GM21825 (cell line): ENCODE measurements at regions not wholly inside any gene's neighbourhood (a gene's known extent, or its start where the extent isn't known, plus 50 kb on each side); places are given as distances from the start of the nearest gene placed in this dataset.
"Not testable (repeated sequence)": the region's sequence is repeated elsewhere in the genome, so short reads cannot be mapped to it uniquely, and the experiment has no call there.

Source experiments
- ATAC-seq: cut with Tn5 transposase; IDR thresholded peaks from one replicate; pipeline ENCODE4 v1.9.1; 2021; ENCODE audit warnings: mild to moderate bottlenecking, moderate library complexity; ENCODE audit not compliant: unreplicated experiment

DNA sequence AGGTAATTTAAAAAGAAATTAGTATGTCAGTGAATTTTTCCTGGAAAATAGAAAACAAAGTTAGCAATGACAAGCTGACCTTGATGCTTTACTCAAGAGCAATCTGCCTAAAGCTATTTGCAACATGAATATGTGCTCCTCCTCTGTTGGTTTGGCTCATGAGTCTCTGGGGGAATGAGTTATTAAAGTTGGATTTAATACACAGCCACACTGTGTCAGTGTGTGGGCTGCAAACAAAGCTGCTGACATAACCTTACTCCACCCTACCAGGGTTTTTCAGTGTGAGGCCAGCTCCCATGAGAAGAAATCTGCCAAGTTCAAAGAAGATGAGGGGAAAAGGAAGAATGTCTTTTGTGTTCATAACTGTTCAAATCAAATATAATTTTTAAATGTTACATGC lies 280.5 kb downstream of the TLL1 start:
- no peak for ATAC-seq

DNA sequence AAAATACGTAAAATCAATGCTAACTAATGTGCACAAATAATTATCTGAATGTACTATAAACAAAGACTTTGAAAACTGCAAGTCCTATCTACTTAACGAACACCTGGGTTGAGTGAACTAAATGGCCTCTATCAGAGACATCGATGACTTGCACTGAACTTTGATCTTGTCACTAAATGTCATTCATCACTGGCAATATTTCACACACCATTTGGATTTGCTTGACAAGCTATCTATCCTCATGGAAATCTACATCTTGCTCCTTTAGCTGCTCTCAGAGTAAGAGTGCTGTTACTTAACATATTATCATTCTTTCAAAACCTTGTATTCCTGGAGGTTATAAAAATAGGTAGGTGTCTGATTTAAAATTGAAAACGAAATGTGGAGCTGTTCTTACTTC lies 289.3 kb downstream of the TLL1 start:
- ATAC-seq, result no peak

DNA sequence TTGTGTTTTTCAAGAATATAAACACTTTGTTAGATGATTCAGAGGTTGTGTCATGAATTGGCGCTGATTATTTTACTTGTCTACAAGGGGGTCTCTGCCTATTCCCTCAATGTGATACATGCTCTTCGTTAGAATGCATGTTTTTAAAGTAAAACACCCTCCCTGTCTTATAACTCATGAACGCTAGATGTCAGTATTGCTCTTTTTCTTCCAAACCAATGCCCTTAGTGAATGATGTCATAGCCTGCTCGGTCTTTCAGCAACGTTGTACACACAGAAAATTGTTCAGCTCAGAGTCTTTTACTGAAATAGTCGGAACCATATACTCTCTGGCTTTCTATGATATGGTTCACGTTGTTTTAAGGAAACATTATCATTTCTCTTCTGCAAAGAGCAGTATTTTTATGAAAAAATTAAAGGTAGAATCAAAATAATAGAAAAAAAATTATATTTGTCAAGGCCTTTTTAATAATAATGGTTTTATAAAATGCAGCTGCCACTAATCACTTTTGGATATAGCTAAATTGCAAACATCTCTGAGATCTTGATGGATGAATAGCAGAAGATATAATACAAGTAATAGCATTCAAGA lies 292.9 kb downstream of the TLL1 start:
- peak; percentile 99 for ATAC-seq

DNA sequence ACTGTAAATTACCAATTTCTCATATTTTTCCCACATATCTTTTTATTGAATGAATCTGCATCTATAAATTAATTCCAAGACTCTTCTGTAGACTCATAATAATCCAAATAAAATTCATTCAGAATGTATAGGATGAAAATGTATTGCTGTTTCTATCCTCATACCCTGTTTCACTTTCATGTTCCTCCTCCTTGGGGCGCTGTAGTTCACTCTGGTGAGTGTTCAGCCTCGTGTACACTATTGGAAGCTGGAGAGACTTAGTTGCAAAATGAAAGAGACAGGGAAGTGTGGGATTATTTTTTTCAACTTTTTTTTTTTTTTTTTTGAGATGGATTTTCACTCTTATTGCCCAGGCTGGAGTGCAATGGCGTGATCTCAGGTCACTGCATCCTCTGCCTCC lies 296.1 kb downstream of the TLL1 start:
- no peak for ATAC-seq

DNA sequence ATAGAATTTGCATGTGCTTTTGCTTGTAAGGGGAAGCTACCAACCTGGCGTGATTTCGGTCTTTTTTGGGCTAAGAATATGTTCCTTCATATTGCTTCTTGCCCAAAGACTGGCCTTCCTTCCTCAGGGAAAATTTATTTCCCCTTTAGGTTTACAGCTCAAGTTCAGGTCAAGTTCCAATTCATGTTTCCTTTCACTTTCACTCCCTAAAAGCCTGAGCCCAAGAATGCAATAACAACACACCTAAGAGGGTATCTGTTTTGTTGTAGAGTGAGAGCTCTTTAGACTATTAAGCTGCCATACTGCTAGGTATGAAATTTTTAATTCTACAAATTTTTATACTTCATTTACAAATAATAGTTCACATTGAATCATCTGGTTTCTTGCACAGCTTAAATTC lies 299.6 kb downstream of the TLL1 start:
- no peak for ATAC-seq

DNA sequence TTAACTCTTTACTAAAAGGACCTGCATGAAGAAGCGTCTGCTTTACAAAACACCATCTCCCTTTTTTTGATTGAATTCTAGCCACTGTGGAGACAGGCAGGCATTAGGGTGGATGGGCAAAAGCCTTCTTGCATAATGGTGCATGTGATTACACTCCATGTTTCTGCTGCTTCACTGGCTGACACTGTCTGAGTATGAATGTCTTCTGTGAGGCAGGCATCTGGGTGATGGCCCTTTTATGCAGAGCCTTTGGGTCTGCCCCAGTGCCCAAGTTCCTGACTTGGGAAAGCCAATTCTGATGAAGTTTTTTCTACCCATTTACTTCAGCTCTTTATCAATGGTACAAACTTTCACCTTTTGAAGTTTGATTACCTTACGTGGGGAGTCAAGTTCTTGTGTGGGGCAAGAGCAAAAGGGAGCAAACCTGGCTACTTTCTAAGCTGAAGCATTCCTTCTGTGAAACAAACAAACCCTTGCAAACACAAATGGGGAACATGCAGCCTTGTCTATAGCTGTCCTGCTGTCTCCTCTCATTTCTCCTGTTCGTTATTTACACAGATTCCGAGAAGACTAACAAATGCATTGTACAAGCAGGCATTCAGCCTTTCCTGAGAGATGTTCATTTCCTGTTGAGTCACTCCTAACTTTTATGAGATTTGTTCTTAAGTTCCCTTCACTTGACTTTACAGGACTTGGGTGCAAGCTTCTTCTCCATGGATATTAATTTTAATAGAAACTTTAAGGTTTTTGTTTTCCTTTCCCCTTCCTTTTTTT lies 301.9 kb downstream of the TLL1 start:
- no peak for ATAC-seq

DNA sequence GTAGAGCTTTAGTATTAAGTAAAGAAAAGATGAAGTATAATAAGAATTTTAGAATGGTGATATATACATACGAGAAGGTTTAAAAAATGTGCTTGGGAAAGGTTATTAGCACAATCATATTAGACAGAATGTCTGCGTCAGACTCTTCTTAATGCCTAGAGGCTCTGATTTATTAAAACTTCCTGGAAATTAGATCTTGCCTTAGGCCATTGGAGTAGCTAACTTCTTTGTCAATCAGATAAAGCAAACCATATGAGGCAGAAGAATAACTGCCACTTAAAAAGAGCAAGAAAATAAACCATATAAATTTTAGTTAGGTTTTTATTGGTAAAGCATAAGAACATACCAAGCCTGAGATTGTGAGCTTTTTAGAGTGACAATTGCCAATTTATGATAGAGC lies 309.1 kb downstream of the TLL1 start:
- ATAC-seq, result no peak

DNA sequence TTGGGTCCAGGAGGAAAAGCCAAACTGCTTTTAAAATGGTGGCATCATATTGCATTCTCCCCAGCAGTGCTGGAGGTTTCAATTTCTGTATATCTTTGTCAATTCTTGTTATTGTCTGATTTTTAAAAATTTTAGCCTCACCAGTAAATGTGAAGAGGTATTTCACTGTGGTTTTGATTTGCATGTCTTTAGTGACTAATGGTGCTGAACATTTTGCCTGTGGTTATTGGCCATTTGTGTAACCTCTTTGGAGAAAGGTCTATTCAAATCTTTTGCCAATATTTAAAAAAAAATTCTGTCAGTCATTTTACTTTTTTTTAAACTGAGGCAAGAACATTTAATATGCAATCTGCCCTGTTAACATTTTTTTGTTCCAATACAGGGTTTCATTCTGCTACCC lies 322.1 kb downstream of the TLL1 start:
- no peak for ATAC-seq

DNA sequence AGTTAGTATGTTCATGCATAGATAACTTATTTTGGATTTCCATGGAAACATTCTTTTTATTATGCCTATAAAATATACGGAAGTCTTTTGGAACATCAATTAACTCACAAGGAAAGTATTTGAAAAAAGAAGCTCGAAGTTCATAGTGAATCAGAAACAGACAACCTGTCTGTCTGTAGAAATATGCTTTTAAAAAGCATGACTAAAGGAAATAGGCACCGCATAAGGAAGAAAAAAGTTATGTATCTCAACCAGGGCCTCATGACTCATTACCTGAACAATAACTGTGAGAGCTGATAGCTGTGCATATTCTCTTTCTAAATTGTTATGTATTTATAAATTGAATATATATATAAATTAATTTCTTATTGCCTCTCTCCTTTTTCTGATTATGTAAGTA lies 324.1 kb downstream of the TLL1 start:
- ATAC-seq, result no peak

DNA sequence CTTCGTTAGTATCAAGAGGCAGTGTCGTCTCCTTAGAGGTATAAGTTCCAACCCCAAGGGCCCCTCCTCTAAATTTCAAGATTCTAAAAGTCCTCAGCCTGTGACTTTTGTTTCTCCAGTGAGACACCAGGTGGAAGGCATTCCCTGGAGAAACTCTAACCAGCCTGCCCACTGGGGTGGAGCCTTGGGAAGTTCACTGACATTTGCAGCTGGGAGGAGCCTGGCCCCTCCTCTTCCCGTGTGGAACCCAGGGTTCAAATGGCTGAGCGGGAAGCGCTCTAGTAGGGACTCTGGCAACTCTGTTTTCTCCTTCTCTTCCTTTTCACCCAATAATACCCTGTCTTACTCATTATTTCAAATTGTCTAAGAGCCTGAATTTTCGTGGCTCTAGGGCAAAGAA lies 325.0 kb downstream of the TLL1 start:
- no peak for ATAC-seq

DNA sequence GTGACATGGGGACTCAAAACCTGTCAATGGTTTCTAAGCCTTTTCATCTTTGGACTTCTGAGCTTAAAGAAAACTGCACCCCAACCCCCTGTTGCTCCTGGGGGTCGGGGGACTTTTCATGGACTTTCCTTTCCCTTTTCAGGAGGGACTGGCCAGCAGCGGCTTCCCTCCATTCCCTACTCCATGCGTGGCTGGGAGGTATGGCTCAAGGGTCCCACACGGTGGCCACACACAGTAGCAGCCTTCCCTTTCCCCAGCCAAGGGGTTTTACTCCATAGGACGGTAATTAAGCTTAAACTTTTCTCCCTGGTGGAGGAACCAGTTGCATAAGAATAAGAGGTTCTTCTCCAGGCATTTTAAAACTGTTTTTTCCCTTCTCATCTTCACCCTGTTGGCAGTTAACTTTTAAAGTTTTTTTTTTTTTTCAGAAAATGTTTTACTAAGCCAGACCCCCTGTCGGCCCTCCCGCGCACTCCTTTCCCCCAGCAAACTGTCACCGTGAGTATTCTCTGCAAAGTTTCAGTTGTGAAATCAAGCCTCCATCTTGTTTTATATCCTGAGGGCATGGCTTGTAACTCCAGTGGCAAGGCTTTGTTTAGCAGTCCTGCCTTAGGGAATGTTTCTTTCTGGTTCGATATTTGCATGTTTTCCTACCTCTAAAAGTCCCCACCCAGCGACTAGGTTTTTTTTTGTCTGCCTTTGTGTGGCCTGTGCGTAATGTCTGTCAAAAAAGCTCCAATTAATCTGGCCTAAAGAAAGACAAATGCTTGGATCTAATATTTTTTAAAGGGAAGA lies 325.7 kb downstream of the TLL1 start:
- no peak for ATAC-seq

DNA sequence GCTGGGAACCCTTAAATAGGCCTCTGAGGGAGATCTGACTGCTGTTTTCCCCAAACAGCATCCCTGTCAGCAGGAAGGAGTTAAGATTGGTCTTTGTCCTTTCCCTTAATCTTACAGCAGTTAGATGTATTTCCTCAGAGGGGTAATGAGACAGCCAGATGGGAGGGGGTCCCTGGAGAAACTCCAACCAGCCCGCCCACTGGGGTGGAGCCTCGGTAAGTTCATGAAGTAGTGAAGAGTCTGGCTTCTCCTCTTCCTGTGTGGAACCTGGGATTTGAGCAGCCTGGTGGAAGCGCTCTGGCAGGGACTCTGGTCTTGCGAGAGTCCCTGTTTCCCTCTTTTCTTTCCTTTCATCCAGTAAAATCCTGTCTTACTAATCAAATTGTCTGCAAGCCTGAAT lies 330.0 kb downstream of the TLL1 start:
- no peak for ATAC-seq

DNA sequence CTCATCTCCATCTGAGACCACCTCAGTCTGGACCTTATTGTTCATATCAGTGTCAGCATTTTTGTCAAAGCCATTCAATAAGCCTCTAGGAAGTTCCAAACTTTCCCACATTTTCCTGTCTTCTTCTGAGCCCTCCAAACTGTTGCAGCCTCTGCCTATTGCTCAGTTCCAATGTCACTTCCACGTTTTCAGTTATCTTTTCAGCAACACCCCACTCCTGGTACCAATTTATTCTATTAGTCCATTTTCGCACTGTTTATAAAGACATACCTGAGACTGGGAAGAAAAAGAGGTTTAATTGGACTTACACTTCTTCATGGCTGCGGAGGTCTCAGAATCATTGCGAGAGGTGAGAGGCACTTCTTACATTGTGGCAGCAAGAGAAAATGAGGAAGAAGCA lies 339.3 kb downstream of the TLL1 start:
- not testable (repeated sequence) for ATAC-seq

DNA sequence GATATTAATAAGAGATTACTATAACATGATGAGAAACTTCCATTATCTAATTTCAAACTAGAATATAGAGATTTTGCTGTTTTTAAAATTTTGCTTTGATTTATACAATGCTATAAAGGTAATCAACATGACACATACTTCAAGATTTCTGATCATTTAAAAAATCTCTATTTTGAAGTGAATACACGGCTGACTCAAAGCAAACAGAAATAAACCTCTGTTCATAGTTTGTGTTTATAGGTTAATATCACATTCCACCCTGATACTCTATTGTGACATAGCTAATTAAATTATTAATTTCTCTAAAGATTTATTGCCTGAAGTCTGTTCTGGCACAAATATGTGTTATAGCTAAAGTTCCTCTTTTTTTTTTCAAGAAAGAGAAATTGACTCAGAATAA lies 349.2 kb downstream of the TLL1 start:
- ATAC-seq, result no peak

DNA sequence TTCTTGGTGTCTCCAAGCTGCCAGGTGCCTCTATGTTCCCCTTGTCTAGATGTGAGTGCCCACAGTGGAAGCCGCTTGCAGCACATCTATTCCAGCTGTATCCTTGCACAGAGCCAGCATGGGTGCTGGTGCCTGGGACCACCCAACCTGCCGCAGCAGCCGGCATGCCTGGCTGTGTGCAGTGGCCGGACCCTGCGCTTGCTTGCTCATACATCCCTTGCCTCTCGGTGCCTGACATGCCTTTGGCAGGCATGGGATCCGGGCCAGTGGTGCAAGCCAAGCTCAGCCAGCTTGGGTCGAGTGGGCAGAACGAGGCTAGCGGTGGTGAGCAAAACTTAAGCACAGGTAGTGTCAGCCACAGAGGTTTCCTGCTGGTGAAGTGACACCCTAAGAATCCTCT lies 355.1 kb downstream of the TLL1 start:
- ATAC-seq, result no peak

DNA sequence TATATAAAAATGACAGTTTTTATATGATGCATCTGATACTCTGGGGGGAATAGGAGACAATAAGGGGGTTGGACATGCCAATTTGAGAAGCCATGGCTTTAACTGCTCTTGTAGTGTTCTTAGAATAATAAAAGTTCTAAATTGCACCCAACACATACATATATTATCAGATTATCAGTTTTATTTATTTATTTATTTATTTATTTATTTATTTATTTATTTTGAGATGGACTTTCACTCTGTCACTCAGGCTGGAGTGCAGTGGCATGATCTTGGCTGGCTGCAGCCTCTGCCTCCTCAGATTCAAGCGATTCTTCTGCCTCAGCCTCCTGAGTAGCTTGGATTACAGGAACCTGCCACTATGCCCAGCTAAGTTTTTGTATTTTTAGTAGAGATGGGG lies 356.8 kb downstream of the TLL1 start:
- no peak for ATAC-seq

DNA sequence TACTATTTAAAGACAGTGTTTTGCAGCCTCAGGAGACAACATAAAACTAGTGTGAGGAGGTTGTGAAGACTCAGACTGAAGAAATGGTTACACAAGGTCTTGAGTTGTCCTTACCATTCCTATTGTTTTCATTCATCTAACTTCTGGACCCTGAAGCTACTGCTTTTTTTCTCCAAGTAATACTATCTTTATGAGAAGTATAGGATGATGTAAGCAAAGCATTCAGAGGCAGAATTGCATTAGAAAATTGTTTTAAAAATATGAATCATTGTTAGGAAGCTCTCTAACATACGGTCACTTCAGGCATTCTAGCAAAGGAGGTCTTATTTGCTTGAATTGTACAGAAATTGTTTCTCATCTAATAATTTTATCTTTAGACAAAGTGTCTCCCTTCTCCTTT lies 357.8 kb downstream of the TLL1 start:
- no peak for ATAC-seq

DNA sequence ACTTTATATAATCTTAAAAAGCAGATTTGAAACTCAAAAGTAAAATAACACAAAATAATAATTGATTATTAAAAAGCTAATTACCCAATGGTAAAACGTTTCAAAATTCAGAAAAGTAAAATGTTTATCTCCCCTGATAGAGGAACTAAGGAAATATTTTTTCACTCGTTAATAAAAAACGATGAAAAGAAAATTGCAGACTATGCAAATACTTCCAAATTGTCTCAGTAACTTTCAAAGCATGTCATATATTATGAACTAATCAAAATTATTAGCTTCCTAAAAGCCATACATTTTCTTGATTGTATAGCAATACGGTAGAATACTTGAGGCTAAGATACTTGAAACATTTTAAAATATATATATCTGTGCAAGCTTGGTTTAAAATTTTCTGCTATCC lies 366.3 kb downstream of the TLL1 start:
- no peak for ATAC-seq

DNA sequence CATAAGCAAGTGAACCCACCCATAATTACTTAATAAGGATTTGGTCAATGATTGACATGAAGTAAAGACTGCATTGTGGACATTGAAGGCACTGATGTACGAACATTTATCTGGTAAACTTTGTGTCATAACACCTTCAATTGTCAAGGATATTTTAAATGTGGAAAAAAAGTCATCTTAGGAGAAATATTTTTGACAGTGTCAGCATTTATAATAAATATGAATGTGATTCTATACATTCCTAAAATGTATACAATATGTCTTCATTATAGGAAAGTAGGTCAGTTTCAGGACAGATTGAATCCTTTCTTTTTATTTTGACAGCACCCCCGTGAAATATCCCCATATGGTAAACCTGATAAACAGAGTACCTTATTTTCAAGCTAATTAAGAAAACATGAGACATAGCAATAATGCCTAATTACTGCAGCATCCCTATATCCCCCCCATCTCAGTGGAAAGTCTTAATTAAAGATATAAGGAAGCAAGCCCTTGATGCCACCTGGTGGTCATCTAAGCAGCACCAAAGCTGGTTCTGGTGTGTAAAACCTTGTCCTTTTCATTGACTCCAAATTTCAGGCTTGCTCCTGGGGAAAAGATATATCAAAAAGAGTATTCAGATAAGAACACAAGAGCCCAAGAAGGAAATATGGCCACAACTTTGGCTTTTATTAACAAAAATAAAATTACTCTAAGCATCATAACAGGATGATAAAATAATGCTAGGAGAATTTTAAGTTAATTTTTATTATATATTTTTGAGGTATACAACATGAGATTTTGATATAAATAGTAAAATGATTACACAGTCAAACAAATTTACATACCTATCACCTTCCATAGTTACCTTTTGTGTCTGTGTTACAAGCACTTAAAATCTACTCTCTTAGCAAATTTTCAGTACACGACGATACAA lies 379.7 kb downstream of the TLL1 start:
- no peak for ATAC-seq

DNA sequence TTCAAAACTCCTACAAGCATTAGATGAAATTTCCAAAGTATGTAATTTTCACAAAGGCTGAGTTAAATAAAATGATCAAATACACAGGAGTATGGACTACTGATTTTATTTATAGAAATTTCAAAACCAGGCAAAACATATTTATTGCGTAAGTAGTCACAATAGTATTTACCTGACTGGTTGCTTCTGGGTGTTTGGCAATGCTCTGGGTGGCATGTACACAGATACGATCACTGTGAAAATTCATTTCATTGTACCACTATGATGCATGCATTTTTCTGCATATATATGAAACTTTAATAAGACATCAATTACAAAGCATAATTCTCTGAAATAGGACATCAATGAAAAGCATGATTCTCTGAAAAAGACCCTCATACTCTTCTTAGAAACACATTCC lies 384.2 kb downstream of the TLL1 start:
- ATAC-seq, result no peak

DNA sequence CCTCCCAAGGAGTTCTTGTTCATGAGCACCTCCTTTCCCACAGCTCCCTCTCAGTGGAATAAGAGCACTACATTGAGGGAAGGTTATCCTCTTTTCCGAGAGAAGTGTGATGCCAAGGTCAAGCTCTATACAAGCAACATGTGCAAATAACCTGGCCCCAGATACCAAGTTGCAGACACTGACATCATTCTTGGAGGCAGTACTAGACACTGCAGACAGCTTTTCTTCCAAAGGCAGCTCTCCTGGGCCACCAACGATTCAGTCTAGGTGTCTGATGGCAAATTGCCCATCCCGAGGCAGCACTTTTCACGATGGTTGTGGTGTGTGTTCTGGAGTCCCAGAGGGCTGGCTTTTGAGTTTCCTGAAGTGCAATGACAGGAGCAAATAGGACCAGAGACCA lies 384.9 kb downstream of the TLL1 start:
- ATAC-seq, result no peak
